Midbrain (tissue), 1 donor: ENCODE measurements at regions not wholly inside any gene's neighbourhood (a gene's known extent, or its start where the extent isn't known, plus 50 kb on each side); places are given as distances from the start of the nearest gene placed in this dataset.
"Not testable (repeated sequence)": the region's sequence is repeated elsewhere in the genome, so short reads cannot be mapped to it uniquely, and the experiment has no call there.

Experiments
- DNase-seq: peaks from one replicate; lab custom pipeline; 2025; lab: John Stamatoyannopoulos, UW

DNA sequence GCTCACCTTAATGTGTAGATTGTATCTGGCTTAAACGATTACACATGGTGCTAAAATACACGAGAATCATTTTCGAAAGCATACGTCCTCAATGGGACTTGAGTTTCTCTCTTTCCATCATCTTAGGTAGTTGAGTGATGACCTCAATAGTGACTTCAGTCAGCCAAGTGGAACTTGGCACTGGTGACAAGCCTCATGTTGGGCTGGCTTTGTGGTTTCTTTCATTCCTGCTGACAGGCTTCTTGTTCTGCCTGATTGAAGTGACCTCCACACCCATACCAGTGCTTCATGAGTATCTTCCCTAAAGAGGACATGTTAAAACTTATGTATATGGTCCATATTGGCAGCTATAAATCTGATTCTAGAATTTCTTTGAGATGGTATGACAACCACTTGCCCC lies 159.1 kb upstream of the WDR1 start:
- no peak for DNase-seq

DNA sequence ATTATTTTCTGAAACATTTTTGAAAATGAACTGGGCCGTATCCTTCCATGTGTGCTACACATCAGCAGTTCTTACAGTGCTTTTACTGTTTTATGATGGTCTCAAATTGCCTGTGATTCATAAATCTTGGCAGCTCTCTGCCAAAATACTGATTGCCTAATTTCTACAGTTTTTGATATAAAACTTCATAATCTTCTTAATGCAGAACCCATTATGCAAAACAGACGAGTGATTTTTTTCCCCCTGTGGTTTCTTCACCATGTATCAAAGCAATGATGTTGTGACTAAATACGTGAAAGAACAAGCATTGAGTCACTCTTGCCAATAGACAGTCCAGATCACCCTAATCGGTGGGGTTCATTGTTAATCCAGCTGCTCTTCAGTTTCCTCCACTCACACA lies 156.4 kb upstream of the WDR1 start:
- DNase-seq: no peak

GRCh38 chr4:10272511-10272910 lies 155.9 kb upstream of the WDR1 start:
- no peak for DNase-seq

GRCh38 chr4:10267066-10267465 lies 150.5 kb upstream of the WDR1 start:
- DNase-seq: no peak

- DNase-seq: no peak
These were observed 144.2 kb upstream of the WDR1 start for GRCh38 chr4:10260777-10261176.

- no peak for DNase-seq
These were observed 143.4 kb upstream of the WDR1 start for GRCh38 chr4:10259976-10260375.

- DNase-seq: no peak
These were observed 139.6 kb upstream of the WDR1 start for GRCh38 chr4:10256203-10256602.

DNA sequence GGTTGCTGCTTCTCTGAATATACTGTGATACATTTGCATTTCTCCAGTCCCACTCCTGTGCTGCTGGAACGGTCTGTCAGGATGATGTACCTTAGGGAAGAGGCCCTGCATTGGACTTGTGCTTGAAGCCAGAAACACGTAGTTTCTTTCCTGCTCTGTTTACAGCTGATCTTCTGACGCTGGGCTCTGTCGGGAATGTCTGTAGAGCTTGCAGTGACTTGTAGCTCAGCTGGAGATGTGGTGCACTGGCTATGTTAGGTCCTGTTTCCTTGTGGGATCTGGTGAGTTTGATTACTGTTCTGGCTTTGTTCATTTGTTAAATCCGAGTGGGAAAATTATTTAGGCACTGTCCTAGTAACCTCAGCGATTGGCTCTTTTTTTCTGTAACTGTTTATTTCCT lies 137.2 kb upstream of the WDR1 start:
- DNase-seq: no peak

DNA sequence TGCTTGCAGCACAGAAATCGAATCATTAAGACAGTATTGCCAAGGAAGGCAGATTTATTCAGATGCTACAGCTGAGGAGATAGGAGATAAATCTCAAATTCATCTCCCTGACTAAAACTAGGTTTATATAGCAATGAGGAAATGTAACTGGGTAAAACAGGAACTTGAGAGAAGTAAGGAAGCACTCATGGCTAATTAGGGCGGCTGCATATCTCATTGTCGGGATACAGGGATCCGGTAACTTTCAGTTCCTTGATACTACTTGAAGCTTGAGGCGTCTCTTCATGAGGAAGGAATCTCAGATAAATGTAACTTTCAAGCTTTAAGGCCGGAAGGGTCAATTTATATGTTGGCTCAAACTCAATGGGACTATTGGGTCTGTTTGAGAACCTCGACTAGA lies 129.2 kb upstream of the WDR1 start:
- no peak for DNase-seq

DNA sequence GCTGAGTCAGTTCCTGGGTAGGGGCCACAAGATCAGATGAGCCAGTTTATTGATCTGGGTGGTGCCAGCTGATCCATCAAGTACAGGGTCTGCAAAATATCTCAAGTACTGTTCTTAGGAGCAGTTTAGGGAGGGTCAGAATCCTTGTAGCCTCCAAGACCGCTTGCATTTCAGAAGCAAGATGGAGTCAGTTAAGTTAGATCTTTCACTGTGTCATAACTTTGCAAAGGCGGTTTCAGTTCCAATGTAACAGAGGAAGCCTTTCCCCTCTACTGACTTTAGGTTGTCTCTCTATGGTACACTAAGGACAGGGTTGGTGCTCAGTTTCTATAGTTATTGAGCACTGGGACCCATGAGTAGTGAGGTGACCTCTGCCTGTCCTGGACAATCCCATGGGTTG lies 127.3 kb upstream of the WDR1 start:
- DNase-seq: no peak

GRCh38 chr4:10240691-10241090 lies 124.1 kb upstream of the WDR1 start:
- no peak for DNase-seq

- no peak for DNase-seq
These were observed 123.5 kb upstream of the WDR1 start for GRCh38 chr4:10239982-10240654.

- DNase-seq: no peak
These were observed 120.5 kb upstream of the WDR1 start for GRCh38 chr4:10237131-10237530.

GRCh38 chr4:10232114-10232513 lies 115.5 kb upstream of the WDR1 start:
- no peak for DNase-seq

- no peak for DNase-seq
These were observed 110.2 kb upstream of the WDR1 start for GRCh38 chr4:10226756-10227155.

DNA sequence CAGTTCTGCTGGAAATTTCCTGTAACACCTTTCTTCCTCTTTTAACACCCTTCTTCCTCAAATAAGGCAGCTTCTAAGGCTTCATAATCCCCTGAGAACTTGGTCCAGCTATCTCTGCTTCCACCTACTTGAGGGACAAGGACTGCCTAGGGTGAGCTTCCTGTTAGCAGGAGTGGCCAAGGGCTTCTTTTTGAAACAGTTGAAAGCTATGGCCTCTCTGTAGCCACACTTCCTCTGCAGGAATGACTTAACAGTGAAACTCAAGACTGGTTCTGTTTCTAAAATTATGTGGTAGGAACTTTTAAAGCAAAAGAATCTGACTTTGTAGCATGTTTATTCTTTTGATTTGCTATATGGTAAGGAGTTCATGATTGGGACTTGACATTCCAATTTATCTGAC lies 108.5 kb upstream of the WDR1 start:
- DNase-seq: no peak

- no peak for DNase-seq
These were observed 107.2 kb upstream of the WDR1 start for GRCh38 chr4:10223782-10224181.

- DNase-seq: not testable (repeated sequence)
These were observed 96.9 kb upstream of the WDR1 start for GRCh38 chr4:10213481-10213880.

DNA sequence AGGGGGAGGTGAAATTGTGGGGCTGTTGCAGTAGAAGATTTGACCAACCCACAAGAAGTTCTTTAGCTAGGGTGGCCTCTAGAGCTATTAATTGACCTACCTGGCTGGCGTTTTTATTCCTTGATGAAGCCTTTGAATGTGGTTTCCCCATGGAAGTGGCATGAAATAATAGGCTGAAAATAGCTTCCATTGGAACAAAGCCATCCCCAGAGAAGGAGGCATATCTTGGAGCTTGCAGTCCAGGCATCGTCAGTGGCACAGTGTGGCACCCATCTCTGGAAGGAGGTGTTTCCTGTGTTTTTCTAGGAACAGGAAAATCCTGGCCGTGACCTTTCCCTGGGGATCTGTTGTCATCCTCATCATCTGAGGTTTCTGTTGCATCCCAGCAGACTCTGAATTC lies 96.3 kb upstream of the WDR1 start:
- DNase-seq: no peak

DNA sequence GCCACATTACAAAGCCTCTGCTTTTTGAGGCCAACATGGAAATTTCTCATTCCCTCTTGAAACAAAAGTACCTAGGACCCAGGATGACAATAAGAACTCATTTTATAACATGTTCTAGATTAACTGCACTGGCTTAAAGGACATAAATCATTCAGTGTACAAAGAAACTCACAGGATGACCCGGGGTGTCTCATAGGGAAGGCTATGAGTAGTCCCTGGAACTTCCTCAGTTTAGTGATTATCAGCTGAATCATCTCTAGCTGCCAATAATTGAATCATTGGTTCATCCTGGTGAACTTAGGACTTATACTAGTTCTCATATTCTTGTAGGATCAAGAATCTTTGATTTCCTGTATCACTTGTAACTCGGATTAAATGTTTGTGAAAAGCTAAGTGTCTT lies 95.8 kb upstream of the WDR1 start:
- DNase-seq: no peak

- no peak for DNase-seq
These were observed 90.5 kb upstream of the WDR1 start for GRCh38 chr4:10207116-10207515.

DNA sequence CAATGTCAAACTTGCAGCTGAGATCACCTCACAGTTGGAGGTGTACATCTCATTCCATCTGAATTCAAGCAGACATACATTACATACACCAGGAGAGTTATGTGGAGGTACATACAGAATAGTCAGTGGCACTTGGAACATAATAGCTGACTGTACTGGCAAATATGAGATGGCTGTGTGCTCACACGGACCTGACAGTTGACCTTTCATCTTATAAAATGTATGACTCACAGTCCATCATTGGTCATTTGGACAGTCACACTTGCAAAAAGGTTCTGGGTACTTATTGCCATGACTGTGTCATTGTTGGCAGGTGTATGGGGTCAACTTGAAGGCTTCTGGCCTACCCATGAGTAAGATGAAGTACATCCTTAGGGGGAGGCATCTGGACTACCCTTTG lies 88.6 kb upstream of the WDR1 start:
- no peak for DNase-seq

GRCh38 chr4:10204401-10205058 lies 87.9 kb upstream of the WDR1 start:
- DNase-seq: no peak

DNA sequence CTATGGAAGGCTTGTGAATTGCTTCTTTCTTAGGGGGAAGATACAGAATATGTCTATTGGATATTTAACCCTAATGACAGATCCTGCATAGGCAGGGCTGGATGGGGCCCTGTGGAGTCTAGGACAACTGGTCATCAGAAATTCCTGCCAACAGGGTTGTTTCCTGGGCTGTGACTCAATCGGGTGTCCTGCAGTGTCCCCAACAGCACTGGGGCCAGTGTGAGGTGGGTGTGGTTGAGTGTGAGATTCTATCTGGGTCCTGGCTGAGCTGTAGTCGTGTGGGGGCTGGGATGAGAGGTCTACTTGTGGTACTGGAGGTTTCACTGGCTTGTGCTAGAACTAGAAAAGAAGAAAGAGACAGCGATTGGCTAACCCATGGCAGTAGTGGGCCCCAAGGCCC lies 87.3 kb upstream of the WDR1 start:
- DNase-seq: no peak
